ENCODE measurements at regions not wholly inside any gene's neighbourhood (a gene's known extent, or its start where the extent isn't known, plus 50 kb on each side); places are given as distances from the start of the nearest gene placed in this dataset.
"Not testable (repeated sequence)": the region's sequence is repeated elsewhere in the genome, so short reads cannot be mapped to it uniquely, and the experiment has no call there.

- no peak for DNase-seq (ENCODE audit: low spot score)
Measured at GRCh38 chr10:100664316-100665149, 80.8 kb upstream of the PAX2 start.

GRCh38 chr10:100666634-100667033 lies 78.7 kb upstream of the PAX2 start:
- DNase-seq (ENCODE audit: low spot score) = not testable (repeated sequence)

GRCh38 chr10:100669616-100670015 lies 75.8 kb upstream of the PAX2 start:
- no peak for DNase-seq (ENCODE audit: low spot score)

GRCh38 chr10:100670368-100670767 lies 75.0 kb upstream of the PAX2 start:
- DNase-seq (ENCODE audit: low spot score) = no peak

- peak; percentile 40 for DNase-seq (ENCODE audit: low spot score)
Measured at GRCh38 chr10:100670828-100671479, 74.4 kb upstream of the PAX2 start.

- DNase-seq (ENCODE audit: low spot score) = no peak
Measured at GRCh38 chr10:100672199-100672598, 73.2 kb upstream of the PAX2 start.

GRCh38 chr10:100677290-100677945 lies 68.0 kb upstream of the PAX2 start:
- DNase-seq (ENCODE audit: low spot score) = no peak

GRCh38 chr10:100679327-100679726 lies 66.1 kb upstream of the PAX2 start:
- no peak for DNase-seq (ENCODE audit: low spot score)

GRCh38 chr10:100683004-100683403 lies 62.4 kb upstream of the PAX2 start:
- no peak for DNase-seq (ENCODE audit: low spot score)

- no peak for DNase-seq (ENCODE audit: low spot score)
Measured at GRCh38 chr10:100683545-100684300, 61.7 kb upstream of the PAX2 start.

GRCh38 chr10:100684688-100685235 lies 60.6 kb upstream of the PAX2 start:
- no peak for DNase-seq (ENCODE audit: low spot score)

- DNase-seq (ENCODE audit: low spot score) = no peak
Measured at GRCh38 chr10:100685331-100685730, 60.1 kb upstream of the PAX2 start.

- DNase-seq (ENCODE audit: low spot score) = no peak
Measured at GRCh38 chr10:100687143-100688003, 58.0 kb upstream of the PAX2 start.

- no peak for DNase-seq (ENCODE audit: low spot score)
Measured at GRCh38 chr10:100688201-100688600, 57.2 kb upstream of the PAX2 start.

- no peak for DNase-seq (ENCODE audit: low spot score)
Measured at GRCh38 chr10:100693821-100694220, 51.6 kb upstream of the PAX2 start.
